H9 (cell line): ENCODE measurements at regions not wholly inside any gene's neighbourhood (a gene's known extent, or its start where the extent isn't known, plus 50 kb on each side); places are given as distances from the start of the nearest gene placed in this dataset.

ENCODE experiments used
- DNase-seq: peaks from one replicate; pipeline ENCODE4 v3.0.0-alpha.2; 2017
- H2AFZ ChIP-seq: one replicate; pipeline ENCODE4 v1.6.1; 2013; ENCODE audit warnings: mild to moderate bottlenecking, low read length, control low read depth, moderate library complexity
- H2AK5ac ChIP-seq: 2 replicates; pipeline ENCODE4 v1.6.1; 2013; ENCODE audit warnings: low read length, control low read depth, mixed read lengths; ENCODE audit not compliant: insufficient read length
- H2BK120ac ChIP-seq: one replicate; pipeline ENCODE4 v1.6.1; 2013; ENCODE audit warnings: low read depth, mild to moderate bottlenecking, low read length, control low read depth, inconsistent platforms; ENCODE audit not compliant: poor library complexity, severe bottlenecking
- H2BK12ac ChIP-seq: 2 replicates; pipeline ENCODE4 v1.6.1; 2013; ENCODE audit warnings: low read length, control low read depth, mixed read lengths, low read depth; ENCODE audit not compliant: insufficient read length
- H2BK15ac ChIP-seq: 2 replicates; pipeline ENCODE4 v1.6.1; 2013; ENCODE audit warnings: low read depth, low read length, control low read depth
- H2BK20ac ChIP-seq: one replicate; pipeline ENCODE4 v1.6.1; 2013; ENCODE audit warnings: low read depth, mild to moderate bottlenecking, low read length, control low read depth, inconsistent platforms; ENCODE audit not compliant: poor library complexity, severe bottlenecking
- H2BK5ac ChIP-seq: 2 replicates; pipeline ENCODE4 v1.6.1; 2013; ENCODE audit warnings: low read length, control low read depth, mixed read lengths; ENCODE audit not compliant: insufficient read length
- H3K14ac ChIP-seq: 2 replicates; pipeline ENCODE4 v1.6.1; 2013; ENCODE audit warnings: low read length, control low read depth; ENCODE audit not compliant: insufficient read depth
- H3K18ac ChIP-seq: 2 replicates; pipeline ENCODE4 v1.6.1; 2013; ENCODE audit warnings: low read depth, mild to moderate bottlenecking, mixed read lengths, low read length, control low read depth; ENCODE audit not compliant: insufficient read length
- H3K23ac ChIP-seq: 2 replicates; pipeline ENCODE4 v1.6.1; 2013; ENCODE audit warnings: low read length, control low read depth, mixed read lengths, low read depth; ENCODE audit not compliant: insufficient read length
- H3K23me2 ChIP-seq: 2 replicates; pipeline ENCODE4 v1.6.1; 2013; ENCODE audit warnings: low read depth, mild to moderate bottlenecking, mixed read lengths, low read length, control low read depth; ENCODE audit not compliant: insufficient read length, poor library complexity, severe bottlenecking
- H3K27ac ChIP-seq: 2 replicates; pipeline ENCODE4 v1.5.1; 2013; ENCODE audit warnings: low read length, control low read depth, mixed read lengths, low read depth; ENCODE audit not compliant: insufficient read length
- H3K27me3 ChIP-seq: 2 replicates; pipeline ENCODE4 v1.6.1; 2013; ENCODE audit warnings: low read length, control low read depth, inconsistent platforms; ENCODE audit not compliant: insufficient read depth
- H3K4ac ChIP-seq: 2 replicates; pipeline ENCODE4 v1.6.1; 2013; ENCODE audit warnings: low read depth, mild to moderate bottlenecking, control low read depth, inconsistent platforms, low read length, moderate library complexity
- H3K4me1 ChIP-seq: 2 replicates; pipeline ENCODE4 v1.6.1; 2013; ENCODE audit warnings: low read length, control low read depth, inconsistent platforms; ENCODE audit not compliant: insufficient read depth
- H3K4me2 ChIP-seq: 2 replicates; pipeline ENCODE4 v1.6.1; 2013; ENCODE audit warnings: low read length, control low read depth, mixed read lengths; ENCODE audit not compliant: insufficient read length, insufficient read depth
- H3K56ac ChIP-seq: 2 replicates; pipeline ENCODE4 v1.6.1; 2013; ENCODE audit warnings: low read depth, mild to moderate bottlenecking, mixed read lengths, low read length, control low read depth; ENCODE audit not compliant: insufficient read length
- H3K79me1 ChIP-seq: 2 replicates; pipeline ENCODE4 v1.6.1; 2013; ENCODE audit warnings: low read depth, mild to moderate bottlenecking, moderate library complexity, low read length, control low read depth, inconsistent platforms; ENCODE audit not compliant: insufficient read depth, poor library complexity, severe bottlenecking
- H3K79me2 ChIP-seq: 2 replicates; pipeline ENCODE4 v1.6.1; 2013; ENCODE audit warnings: low read length, control low read depth, inconsistent platforms; ENCODE audit not compliant: insufficient read depth
- H3K9ac ChIP-seq: 2 replicates; pipeline ENCODE4 v1.6.1; 2013; ENCODE audit warnings: low read length, control low read depth, mixed read lengths; ENCODE audit not compliant: insufficient read length; ENCODE audit errors: extremely low read depth
- H3K9me3 ChIP-seq: one replicate; pipeline ENCODE4 v1.6.1; 2013; ENCODE audit warnings: low read depth, low read length, inconsistent platforms; ENCODE audit not compliant: control insufficient read depth
- H3T11ph ChIP-seq: one replicate; pipeline ENCODE4 v1.6.1; 2013; ENCODE audit warnings: mild to moderate bottlenecking, low read length, control low read depth, inconsistent platforms
- H4K20me1 ChIP-seq: one replicate; pipeline ENCODE4 v1.6.1; 2013; ENCODE audit not compliant: control insufficient read depth, insufficient read length, insufficient read depth
- H4K5ac ChIP-seq: 2 replicates; pipeline ENCODE4 v1.6.1; 2013; ENCODE audit warnings: low read depth, mild to moderate bottlenecking, mixed read lengths, low read length, control low read depth; ENCODE audit not compliant: insufficient read length
- H4K8ac ChIP-seq: replicated peaks from 2 replicates; pipeline ENCODE4 v1.6.1; 2013; ENCODE audit warnings: low read length, control low read depth, mixed read lengths, low read depth; ENCODE audit not compliant: insufficient read length
- H4K91ac ChIP-seq: 2 replicates; pipeline ENCODE4 v1.6.1; 2013; ENCODE audit warnings: low read depth, mild to moderate bottlenecking, moderate library complexity, mixed read lengths, low read length, control low read depth; ENCODE audit not compliant: insufficient read length
- H3K27ac Mint-ChIP-seq, 3 experiments: 2 replicates in 2 of 3; 3 replicates in 1 of 3; pipeline ENCODE4 v1.8.0; 2020 to 2021; ENCODE audit warnings: mixed read lengths in 3 of 3, mild to moderate bottlenecking in 1 of 3, moderate library complexity in 1 of 3
- H3K27me3 Mint-ChIP-seq: 2 replicates; pipeline ENCODE4 v1.8.0; 2021; ENCODE audit warnings: low read depth, mild to moderate bottlenecking, moderate library complexity, mixed read lengths
- H3K36me3 Mint-ChIP-seq, 3 experiments: 2 replicates in 2 of 3; 3 replicates in 1 of 3; pipeline ENCODE4 v1.8.0; 2020 to 2021; ENCODE audit warnings: low read depth in 3 of 3, mixed read lengths in 3 of 3; ENCODE audit not compliant: insufficient read depth in 1 of 3
- H3K4me1 Mint-ChIP-seq, 2 experiments: 2 replicates each; pipeline ENCODE4 v1.8.0; 2020; ENCODE audit warnings: mixed read lengths in 2 of 2
- H3K4me3 Mint-ChIP-seq, 2 experiments: 2 replicates in 1 of 2; 3 replicates in 1 of 2; pipeline ENCODE4 v1.8.0; 2020 to 2021; ENCODE audit warnings: mild to moderate bottlenecking in 2 of 2, mixed read lengths in 2 of 2, moderate library complexity in 1 of 2
- H3K9me3 Mint-ChIP-seq, 2 experiments: 2 replicates in 1 of 2; 3 replicates in 1 of 2; pipeline ENCODE4 v1.8.0; 2020; ENCODE audit warnings: mild to moderate bottlenecking in 2 of 2, mixed read lengths in 2 of 2, moderate library complexity in 1 of 2
- WGBS: extraction: QIAGEN DNeasy Blood & Tissue Kit; methylation state at CpG from one replicate; pipeline ENCODE4 v1.1.7; 2013; ENCODE audit warnings: missing lambda C conversion rate, low lambda C conversion rate, mixed read lengths; ENCODE audit not compliant: insufficient read length; ENCODE audit errors: extremely low coverage; 5-methylcytosine and 5-hydroxymethylcytosine counted together
- TF ChIP-seq, protein P1 (sequence below): fragments of 200-600 bp; sonication (generic); conservative IDR thresholded peaks from 3 replicates; pipeline ENCODE4 v1.8.0; 2021; ENCODE audit warnings: antibody characterized with exemption, mild to moderate bottlenecking

DNA sequence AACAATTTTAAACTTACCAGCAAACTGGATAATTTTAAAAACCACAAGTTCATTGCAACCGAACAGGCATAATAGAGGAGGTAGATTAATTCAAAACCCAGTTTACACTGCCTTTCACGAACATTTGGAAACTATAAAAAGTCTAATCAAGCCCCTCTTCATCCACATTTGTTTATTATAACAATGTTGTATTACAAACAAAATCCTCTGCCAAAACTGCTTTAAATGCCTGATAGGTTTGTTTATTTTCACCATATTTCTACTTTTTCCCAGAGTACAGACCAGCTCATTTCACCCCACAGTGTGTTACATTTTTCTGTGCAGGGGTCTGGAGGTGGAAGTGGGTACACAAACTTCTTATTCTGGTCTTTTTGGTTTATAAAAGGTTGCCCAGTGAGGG is 184.2 kb downstream of the OSR1 start:
- Mint-ChIP-seq H3K4me3 (no peak overlapping the region), H3K27me3 (no peaks in the 10 kb centered on the region), H3K36me3 (peaks cover 3 to 11% (median 5%) of the 10 kb centered on the region in 3 experiments; a peak in 5 of 7 replicates), H3K4me1 (peaks cover 18 to 19% of the 10 kb centered on the region in 2 experiments), H3K9me3 (peaks cover 0 to 6% of the 10 kb centered on the region in 2 experiments; a peak in 3 of 5 replicates), H3K27ac (no peak overlapping the region)
- no peak overlapping the region for H2BK120ac ChIP-seq
- no peaks in the 10 kb centered on the region for H3K23me2 ChIP-seq
- no peaks in the 10 kb centered on the region for H3K79me2 ChIP-seq
- no peak for DNase-seq
- no peaks in the 10 kb centered on the region; the same call in 1 of the 2 replicates for H3K4me1 ChIP-seq
- H4K91ac ChIP-seq: no peak overlapping the region
- no peaks in the 10 kb centered on the region for H4K20me1 ChIP-seq
- no peaks in the 10 kb centered on the region for H3K79me1 ChIP-seq
- no peaks in the 10 kb centered on the region for H3K9me3 ChIP-seq
- no peak overlapping the region for H3K18ac ChIP-seq
- no peak overlapping the region for H2BK20ac ChIP-seq
- H3K4ac ChIP-seq: no peak overlapping the region
- WGBS: no CpG with 5 or more reads among the region's 2 CpGs
- H3K27ac ChIP-seq: no peak overlapping the region
- H4K5ac ChIP-seq: no peak overlapping the region
- H3K27me3 ChIP-seq: no peaks in the 10 kb centered on the region
- TF ChIP-seq, protein P1, sequence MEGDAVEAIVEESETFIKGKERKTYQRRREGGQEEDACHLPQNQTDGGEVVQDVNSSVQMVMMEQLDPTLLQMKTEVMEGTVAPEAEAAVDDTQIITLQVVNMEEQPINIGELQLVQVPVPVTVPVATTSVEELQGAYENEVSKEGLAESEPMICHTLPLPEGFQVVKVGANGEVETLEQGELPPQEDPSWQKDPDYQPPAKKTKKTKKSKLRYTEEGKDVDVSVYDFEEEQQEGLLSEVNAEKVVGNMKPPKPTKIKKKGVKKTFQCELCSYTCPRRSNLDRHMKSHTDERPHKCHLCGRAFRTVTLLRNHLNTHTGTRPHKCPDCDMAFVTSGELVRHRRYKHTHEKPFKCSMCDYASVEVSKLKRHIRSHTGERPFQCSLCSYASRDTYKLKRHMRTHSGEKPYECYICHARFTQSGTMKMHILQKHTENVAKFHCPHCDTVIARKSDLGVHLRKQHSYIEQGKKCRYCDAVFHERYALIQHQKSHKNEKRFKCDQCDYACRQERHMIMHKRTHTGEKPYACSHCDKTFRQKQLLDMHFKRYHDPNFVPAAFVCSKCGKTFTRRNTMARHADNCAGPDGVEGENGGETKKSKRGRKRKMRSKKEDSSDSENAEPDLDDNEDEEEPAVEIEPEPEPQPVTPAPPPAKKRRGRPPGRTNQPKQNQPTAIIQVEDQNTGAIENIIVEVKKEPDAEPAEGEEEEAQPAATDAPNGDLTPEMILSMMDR: no peak
- H3K56ac ChIP-seq: no peak overlapping the region
- no peak overlapping the region for H3K14ac ChIP-seq
- H3K4me2 ChIP-seq: no peak overlapping the region
- no peak overlapping the region for H3K23ac ChIP-seq
- no peak overlapping the region for H2BK12ac ChIP-seq
- no peak overlapping the region for H4K8ac ChIP-seq
- no peak overlapping the region for H3T11ph ChIP-seq
- H2BK5ac ChIP-seq: no peak overlapping the region
- no peak overlapping the region for H3K9ac ChIP-seq
- H2AFZ ChIP-seq: no peak overlapping the region
- no peak overlapping the region for H2BK15ac ChIP-seq
- no peak overlapping the region for H2AK5ac ChIP-seq
